Glutamatergic neuron (in vitro differentiated cells): ENCODE measurements at regions not wholly inside any gene's neighbourhood (a gene's known extent, or its start where the extent isn't known, plus 50 kb on each side); places are given as distances from the start of the nearest gene placed in this dataset.

Experiments used
- DNase-seq: peaks from one replicate; pipeline ENCODE4 v3.0.0; 2022
- H3K27ac Mint-ChIP-seq: one replicate; pipeline ENCODE4 v1.8.0; 2020; ENCODE audit warnings: mild to moderate bottlenecking, mixed read lengths, inconsistent platforms; ENCODE audit not compliant: unreplicated experiment
- H3K27me3 Mint-ChIP-seq: one replicate; pipeline ENCODE4 v1.8.0; 2020; ENCODE audit warnings: mild to moderate bottlenecking, moderate library complexity, mixed read lengths, inconsistent platforms; ENCODE audit not compliant: unreplicated experiment
- H3K36me3 Mint-ChIP-seq: one replicate; pipeline ENCODE4 v1.8.0; 2020; ENCODE audit warnings: mild to moderate bottlenecking, mixed read lengths, inconsistent platforms; ENCODE audit not compliant: unreplicated experiment
- H3K4me1 Mint-ChIP-seq: one replicate; pipeline ENCODE4 v1.8.0; 2020; ENCODE audit warnings: mild to moderate bottlenecking, low read depth, mixed read lengths, inconsistent platforms; ENCODE audit not compliant: unreplicated experiment
- H3K4me3 Mint-ChIP-seq: one replicate; pipeline ENCODE4 v1.8.0; 2020; ENCODE audit warnings: mild to moderate bottlenecking, mixed read lengths, inconsistent platforms; ENCODE audit not compliant: unreplicated experiment
- H3K9me3 Mint-ChIP-seq: one replicate; pipeline ENCODE4 v1.8.0; 2020; ENCODE audit warnings: mild to moderate bottlenecking, moderate library complexity, mixed read lengths, inconsistent platforms; ENCODE audit not compliant: unreplicated experiment
- CTCF ChIP-seq: fragments of 200-600 bp; sonication (generic); IDR thresholded peaks from one replicate; pipeline ENCODE4 v1.5.0; 2021; ENCODE audit not compliant: partially characterized antibody, unreplicated experiment

- Mint-ChIP-seq H3K36me3 (no peaks in the 10 kb centered on the region), H3K27ac (no peak overlapping the region), H3K4me1 (no peaks in the 10 kb centered on the region), H3K27me3 (peaks cover 7% of the 10 kb centered on the region), H3K9me3 (peaks cover 5% of the 10 kb centered on the region), H3K4me3 (no peak overlapping the region)
- no peak for TF ChIP-seq CTCF
- no peak for DNase-seq
Measured at GRCh38 chr20:48308882-48309281, 518.9 kb downstream of the PREX1 start.

GRCh38 chr20:48308232-48308781 lies 519.5 kb downstream of the PREX1 start:
- Mint-ChIP-seq H3K4me3 (no peak overlapping the region), H3K36me3 (no peaks in the 10 kb centered on the region), H3K27me3 (peaks cover 7% of the 10 kb centered on the region), H3K27ac (no peak overlapping the region), H3K9me3 (peaks cover 5% of the 10 kb centered on the region), H3K4me1 (no peaks in the 10 kb centered on the region)
- TF ChIP-seq CTCF = no peak
- no peak for DNase-seq

DNA sequence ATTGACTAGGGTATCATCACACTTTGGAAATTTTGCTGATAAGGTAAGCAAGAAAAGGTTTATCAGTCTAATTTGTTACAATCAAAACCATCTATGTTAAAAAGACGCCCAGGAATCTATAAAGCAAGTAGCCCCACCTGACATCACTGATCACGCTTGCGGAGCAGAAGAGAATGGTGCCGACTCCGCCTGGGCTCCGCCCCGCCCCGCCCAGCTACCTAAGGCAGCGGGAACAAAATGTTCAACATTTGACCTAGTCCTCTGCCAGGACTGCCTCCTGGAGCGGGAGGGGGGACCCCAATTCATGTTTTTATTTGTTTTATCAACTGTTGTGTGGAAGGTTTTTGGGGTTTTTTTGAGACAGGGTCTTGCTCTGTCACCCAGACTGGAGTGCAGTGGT lies 520.5 kb downstream of the PREX1 start:
- Mint-ChIP-seq H3K9me3 (peaks cover 5% of the 10 kb centered on the region), H3K27me3 (peaks cover 7% of the 10 kb centered on the region), H3K4me3 (no peak overlapping the region), H3K36me3 (no peaks in the 10 kb centered on the region), H3K4me1 (no peaks in the 10 kb centered on the region), H3K27ac (no peak overlapping the region)
- TF ChIP-seq CTCF = no peak
- no peak for DNase-seq

GRCh38 chr20:48302844-48303542 lies 517.7 kb upstream of the SULF2 start:
- no peaks in the 10 kb centered on the region for H3K27me3 Mint-ChIP-seq
- H3K27ac Mint-ChIP-seq = no peak overlapping the region
- peaks cover 3% of the 10 kb centered on the region for H3K9me3 Mint-ChIP-seq
- no peaks in the 10 kb centered on the region for H3K36me3 Mint-ChIP-seq
- no peak overlapping the region for H3K4me3 Mint-ChIP-seq
- no peaks in the 10 kb centered on the region for H3K4me1 Mint-ChIP-seq
- no peak for TF ChIP-seq CTCF
- DNase-seq = no peak

DNA sequence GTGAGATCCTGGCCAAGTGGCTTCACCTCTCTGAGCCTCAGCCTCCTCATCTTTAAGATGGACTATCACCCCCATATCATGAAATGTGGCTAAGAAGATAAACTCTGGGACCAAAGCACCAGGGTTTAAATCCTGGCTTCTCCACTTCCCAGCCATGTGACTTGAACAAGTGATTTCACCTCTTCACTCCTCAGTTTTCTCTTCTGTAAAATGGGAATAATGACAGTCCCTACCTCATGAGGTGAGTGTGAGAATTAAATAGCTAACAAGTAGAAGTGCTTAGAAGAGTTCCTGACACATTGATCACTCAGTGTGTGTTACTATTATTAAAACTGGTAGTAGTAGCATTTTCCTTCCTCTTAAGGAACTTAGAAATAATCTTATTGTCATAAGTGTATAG lies 516.9 kb upstream of the SULF2 start:
- no peak overlapping the region for H3K27ac Mint-ChIP-seq
- no peaks in the 10 kb centered on the region for H3K4me1 Mint-ChIP-seq
- H3K4me3 Mint-ChIP-seq = no peak overlapping the region
- no peaks in the 10 kb centered on the region for H3K27me3 Mint-ChIP-seq
- TF ChIP-seq CTCF = no peak
- DNase-seq = no peak
- H3K36me3 Mint-ChIP-seq = no peaks in the 10 kb centered on the region
- H3K9me3 Mint-ChIP-seq = peaks cover 2% of the 10 kb centered on the region
